GM10266 (cell line): ENCODE measurements at regions not wholly inside any gene's neighbourhood (a gene's known extent, or its start where the extent isn't known, plus 50 kb on each side); places are given as distances from the start of the nearest gene placed in this dataset.

Experiments
- DNase-seq: peaks from one replicate; pipeline ENCODE4 v3.0.0; 2012; ENCODE audit errors: extremely low spot score
- TF ChIP-seq, protein P1 (sequence below): IDR thresholded peaks from 2 replicates; pipeline ENCODE4 v1.5.1; 2012; ENCODE audit warnings: mild to moderate bottlenecking, low read depth; ENCODE audit not compliant: control insufficient read depth, insufficient read depth; ENCODE audit errors: missing control alignments

DNA sequence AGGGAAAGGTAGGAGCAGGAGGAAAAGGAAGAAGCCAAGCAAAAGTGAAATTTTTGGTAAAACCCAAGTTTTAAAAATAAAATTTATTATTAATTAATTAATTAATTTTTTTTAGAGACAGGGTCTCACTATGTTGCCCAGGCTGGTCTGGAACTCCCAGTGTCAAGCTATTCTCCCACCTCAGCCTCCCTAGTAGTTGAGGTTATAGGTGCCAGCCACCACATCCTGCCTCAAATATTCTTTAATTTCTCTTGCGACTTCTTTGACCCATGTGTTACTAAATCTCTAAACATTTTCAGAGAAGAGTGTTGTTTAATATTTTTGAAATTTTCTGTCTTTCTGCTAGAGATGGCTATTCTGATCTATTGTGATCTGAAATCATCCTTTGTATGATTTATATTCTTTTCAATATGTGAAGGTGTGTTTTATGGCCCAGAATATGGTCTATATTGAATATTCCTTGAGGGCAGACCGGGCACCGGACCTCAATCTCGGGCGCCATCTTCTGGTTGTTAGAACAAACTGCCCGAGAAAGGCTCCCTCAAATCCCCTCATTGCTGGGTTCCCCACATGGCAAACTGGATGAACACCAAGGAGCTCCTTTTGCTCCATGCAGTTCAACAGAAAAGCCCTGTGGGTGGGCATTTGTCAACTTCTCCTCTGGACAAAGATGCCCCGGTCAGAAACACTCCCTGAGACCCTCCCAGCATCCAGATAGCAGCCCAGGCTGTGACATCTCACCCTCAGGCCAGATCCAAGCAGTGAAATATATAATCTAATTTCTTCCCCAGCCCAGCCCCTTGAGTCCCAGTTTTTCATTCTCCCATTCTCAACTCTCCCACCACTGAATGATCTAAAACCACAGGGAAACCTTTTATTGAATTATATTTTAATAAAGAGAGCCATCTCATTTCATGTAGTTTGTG lies 110.5 kb downstream of the ASCL4 start:
- TF ChIP-seq, protein P1, sequence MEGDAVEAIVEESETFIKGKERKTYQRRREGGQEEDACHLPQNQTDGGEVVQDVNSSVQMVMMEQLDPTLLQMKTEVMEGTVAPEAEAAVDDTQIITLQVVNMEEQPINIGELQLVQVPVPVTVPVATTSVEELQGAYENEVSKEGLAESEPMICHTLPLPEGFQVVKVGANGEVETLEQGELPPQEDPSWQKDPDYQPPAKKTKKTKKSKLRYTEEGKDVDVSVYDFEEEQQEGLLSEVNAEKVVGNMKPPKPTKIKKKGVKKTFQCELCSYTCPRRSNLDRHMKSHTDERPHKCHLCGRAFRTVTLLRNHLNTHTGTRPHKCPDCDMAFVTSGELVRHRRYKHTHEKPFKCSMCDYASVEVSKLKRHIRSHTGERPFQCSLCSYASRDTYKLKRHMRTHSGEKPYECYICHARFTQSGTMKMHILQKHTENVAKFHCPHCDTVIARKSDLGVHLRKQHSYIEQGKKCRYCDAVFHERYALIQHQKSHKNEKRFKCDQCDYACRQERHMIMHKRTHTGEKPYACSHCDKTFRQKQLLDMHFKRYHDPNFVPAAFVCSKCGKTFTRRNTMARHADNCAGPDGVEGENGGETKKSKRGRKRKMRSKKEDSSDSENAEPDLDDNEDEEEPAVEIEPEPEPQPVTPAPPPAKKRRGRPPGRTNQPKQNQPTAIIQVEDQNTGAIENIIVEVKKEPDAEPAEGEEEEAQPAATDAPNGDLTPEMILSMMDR: peak; percentile 73
- DNase-seq: peak; percentile 65

GRCh38 chr12:107888789-107889188 lies 114.3 kb downstream of the ASCL4 start:
- TF ChIP-seq, protein P1: no peak

DNA sequence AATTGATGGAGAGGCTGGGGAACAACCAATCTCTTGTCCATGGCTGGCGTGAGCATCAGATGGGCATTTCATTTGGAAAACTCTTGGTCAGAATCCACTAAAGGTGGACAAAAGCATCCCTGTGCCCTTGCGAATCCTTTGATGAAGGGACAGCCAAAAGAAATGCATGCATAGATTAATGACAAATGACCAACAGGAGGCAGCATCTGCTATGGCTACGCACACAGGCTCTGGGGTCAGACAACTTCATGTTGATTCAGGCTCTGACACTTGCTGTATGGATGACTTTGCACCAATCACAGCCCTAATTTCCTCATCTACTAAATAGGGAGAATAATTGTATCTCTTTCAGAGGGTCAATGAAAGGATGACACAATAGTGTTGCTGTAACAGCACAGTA lies 117.5 kb downstream of the ASCL4 start:
- TF ChIP-seq, protein P1: peak; percentile 41
- DNase-seq: no peak

More at GRCh38 chr12:107888789-107889188, 114.3 kb downstream of the ASCL4 start:
- no peak for DNase-seq

- no peak for DNase-seq
- TF ChIP-seq, protein P1: no peak
These were observed 120.1 kb downstream of the ASCL4 start for GRCh38 chr12:107894589-107894988.

DNA sequence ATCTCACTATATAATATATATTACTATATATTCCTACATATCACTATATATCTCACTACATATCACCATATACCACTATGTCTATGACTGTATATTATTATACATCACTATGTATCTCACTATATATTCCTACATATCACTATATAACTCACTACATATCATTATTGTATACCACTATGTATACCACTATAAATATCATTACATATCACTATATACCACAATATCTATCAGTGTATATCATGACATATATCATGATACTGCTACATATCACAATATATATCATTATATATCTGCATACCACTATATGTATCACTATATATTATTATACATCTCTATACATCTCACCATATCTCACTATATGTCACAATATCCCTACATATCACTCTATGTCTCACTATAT lies 121.5 kb downstream of the ASCL4 start:
- no peak for DNase-seq
- TF ChIP-seq, protein P1: no peak

GRCh38 chr12:107900588-107900987 lies 126.1 kb downstream of the ASCL4 start:
- DNase-seq: no peak
- TF ChIP-seq, protein P1: no peak

GRCh38 chr12:107903341-107904061 lies 129.0 kb downstream of the ASCL4 start:
- TF ChIP-seq, protein P1: no peak
- peak; percentile 86 for DNase-seq
